ENCODE measurements at regions not wholly inside any gene's neighbourhood (a gene's known extent, or its start where the extent isn't known, plus 50 kb on each side); places are given as distances from the start of the nearest gene placed in this dataset.
"Not testable (repeated sequence)": the region's sequence is repeated elsewhere in the genome, so short reads cannot be mapped to it uniquely, and the experiment has no call there.

DNA sequence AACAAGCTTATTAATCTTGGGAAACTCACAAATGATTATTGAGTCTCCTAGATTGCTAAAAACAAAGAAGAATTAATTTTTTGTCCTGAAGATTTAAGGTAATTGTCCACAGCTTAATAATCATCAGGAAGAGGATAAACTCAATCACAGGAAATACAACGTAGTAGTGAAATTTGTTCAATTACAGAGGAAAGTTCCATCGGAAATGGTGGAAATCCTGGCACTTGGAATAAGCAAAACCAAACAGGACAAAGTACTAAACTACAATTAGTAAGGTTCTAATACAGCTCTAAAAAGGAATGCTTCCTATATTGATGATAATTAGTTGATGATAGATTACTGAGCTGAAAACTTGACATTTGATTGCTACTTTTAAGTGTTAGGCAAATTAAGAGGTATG lies 485.4 kb downstream of the USP25 start:
- no peak for DNase-seq (ENCODE audit: low read depth in 2 of 2, low spot score in 1 of 2)

- DNase-seq (ENCODE audit: low read depth in 2 of 2, low spot score in 1 of 2) = no peak
Observed at GRCh38 chr21:16215663-16216183, 485.9 kb downstream of the USP25 start.

DNA sequence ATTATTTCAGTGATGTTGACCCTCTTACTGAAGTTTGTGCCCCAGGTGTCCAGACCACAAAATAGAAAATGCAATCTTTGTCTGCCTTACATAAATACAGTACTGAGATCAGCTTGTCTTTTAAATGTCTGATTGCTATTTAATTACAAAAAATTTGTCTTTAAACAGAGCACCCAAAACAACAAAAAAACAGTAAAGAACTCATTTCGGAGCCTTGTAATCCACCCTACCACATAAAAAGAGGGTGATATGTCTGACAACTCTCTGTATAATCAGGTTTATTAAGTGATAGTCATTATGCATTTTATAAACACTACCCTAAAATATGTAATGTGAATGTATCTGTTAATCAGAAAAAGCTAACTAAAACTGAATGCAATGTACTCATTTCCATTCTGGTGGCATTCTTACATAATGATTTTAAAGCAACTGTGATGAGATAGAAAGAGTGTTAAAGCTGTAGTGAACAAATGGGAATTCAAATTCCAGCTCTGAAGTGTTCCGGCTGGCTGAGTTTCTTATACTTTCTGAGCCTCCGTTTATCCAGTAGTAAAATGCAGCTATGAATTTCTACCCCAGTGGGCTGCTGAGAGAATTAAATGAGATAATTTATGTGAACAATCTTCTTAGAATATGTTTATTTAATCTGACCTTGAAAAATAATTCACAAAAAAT lies 486.6 kb downstream of the USP25 start:
- DNase-seq (ENCODE audit: low read depth in 2 of 2, low spot score in 1 of 2) = no peak

- DNase-seq (ENCODE audit: low read depth in 2 of 2, low spot score in 1 of 2) = no peak
Observed at GRCh38 chr21:16218682-16219343, 489.0 kb downstream of the USP25 start.

GRCh38 chr21:16224756-16225155 lies 495.0 kb downstream of the USP25 start:
- not testable (repeated sequence) for DNase-seq (ENCODE audit: low read depth in 2 of 2, low spot score in 1 of 2)

DNA sequence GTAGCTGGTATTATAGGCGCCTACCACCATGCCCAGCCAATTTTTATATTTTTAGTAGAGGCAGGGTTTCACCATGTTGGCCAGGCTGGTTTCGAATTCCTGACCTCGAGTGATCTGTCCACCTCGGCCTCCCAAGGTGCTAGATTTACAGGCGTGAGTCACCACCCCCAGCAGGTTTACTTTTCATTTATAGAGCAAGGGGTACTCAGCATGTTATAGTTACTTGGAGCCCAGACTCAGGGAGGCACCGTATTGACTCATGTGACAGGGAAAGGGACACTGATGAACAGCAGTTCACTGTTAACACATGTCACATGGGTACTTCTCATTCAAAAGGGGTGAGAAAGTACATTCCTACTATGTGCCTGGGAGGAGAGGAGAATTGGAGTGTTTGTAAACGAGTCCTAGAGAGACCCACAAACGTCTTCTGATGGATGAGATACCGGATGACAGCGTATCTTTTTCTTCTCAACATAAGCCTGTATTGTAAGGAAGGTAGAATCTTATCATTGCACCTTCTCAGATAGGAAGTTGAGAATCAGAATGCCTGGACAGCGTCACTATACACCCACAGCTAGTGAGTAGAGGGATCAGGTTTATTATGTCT lies 510.0 kb downstream of the USP25 start:
- no peak for DNase-seq (ENCODE audit: low read depth in 2 of 2, low spot score in 1 of 2)

DNA sequence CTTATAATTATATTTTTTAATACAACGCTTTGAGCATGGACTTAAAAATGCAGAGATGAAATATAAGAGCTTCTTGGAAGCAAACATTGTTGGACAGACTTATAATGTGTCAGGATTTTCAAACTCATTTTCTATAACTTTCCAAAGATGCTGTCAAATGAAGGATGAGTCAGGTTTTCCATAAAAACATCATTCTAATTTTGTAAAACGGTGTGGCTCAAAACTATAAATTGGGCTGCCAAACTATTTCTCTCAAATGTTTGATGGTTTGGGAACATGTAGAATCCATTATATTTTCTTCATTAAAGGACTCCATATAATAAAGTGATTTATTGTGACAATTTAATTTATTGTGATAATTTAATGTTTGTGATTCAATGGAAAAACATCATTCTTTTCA lies 511.2 kb downstream of the USP25 start:
- DNase-seq (ENCODE audit: low read depth in 2 of 2, low spot score in 1 of 2) = no peak

DNA sequence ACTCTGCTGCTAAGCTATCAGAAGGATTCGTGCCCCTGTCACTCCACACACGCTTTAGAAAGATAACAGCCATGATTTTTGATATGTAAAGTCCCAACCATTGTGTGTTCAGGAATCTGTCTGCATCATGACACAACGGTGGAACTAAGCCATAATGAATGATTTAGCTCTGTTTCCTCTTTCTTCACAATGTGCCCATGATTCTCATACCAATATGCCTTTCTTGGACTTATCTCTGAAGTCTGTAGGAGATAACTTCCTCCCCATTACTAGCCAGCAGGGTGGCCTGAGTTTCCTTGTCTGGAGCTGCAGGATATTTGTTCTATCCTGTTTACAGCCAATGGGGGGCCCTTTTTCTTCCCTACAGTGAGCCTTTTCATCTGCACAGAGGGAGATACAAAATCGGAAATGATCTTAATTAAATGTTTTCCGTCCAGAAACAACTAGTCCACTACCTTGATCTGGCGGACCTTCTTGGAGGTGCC lies 511.7 kb downstream of the USP25 start:
- no peak for DNase-seq (ENCODE audit: low read depth in 2 of 2, low spot score in 1 of 2)

DNA sequence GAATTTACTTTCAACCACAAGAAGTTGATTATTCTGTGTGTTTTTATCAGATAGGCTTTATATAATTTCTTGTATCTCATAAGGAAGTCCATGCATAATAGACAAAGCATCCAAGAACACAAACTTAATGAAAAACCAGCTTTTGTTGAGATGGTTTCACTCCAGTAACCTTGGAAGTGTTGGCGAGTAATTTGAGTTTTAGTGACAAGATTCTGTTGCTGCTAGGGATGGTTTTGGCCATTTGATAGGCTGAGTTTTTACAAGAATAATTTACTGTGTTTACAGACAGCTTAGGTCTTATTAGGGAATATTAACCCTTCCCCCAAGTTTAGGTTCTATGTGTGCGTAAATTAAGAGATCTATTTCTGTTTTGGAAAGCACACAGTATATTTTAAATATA lies 513.6 kb downstream of the USP25 start:
- no peak for DNase-seq (ENCODE audit: low read depth in 2 of 2, low spot score in 1 of 2)

DNA sequence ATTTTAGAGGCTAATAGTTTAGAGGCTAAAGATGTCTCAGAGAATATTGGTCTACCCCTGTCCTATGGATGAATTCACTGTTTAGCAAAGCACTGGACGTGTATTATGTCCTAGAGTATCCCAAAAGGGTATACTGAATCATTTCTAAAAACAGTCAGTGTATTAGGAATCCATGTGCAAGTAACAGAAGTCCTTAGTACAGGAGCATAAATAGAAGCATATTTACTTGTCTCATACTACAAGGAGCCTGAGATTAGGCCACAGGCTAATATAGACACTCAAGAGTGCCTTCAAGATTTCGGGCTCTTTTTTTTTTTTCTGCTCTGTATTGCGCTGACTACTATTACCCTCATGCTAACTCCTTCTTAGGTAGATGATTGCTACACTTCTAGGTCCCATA lies 518.9 kb downstream of the USP25 start:
- no peak for DNase-seq (ENCODE audit: low read depth in 2 of 2, low spot score in 1 of 2)

DNA sequence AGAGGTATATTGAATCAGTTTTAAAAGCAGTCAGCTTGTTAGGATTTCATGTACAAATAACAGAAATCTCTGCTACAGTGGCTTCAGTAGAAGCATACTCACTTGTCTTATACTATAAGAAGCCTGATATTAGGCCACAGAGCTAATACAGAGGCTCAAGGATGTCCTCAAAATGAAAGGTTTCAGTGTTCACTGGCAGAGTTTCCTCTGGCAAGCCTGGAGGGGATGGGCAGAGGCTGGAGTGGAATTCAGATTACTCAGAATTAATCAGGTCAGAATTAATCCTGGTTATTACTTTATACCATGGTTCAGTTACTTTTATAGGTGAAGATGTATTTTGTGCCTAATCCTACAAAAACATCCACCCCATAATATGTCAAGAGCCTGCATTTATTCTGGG lies 520.5 kb downstream of the USP25 start:
- DNase-seq (ENCODE audit: low read depth in 2 of 2, low spot score in 1 of 2) = no peak

DNA sequence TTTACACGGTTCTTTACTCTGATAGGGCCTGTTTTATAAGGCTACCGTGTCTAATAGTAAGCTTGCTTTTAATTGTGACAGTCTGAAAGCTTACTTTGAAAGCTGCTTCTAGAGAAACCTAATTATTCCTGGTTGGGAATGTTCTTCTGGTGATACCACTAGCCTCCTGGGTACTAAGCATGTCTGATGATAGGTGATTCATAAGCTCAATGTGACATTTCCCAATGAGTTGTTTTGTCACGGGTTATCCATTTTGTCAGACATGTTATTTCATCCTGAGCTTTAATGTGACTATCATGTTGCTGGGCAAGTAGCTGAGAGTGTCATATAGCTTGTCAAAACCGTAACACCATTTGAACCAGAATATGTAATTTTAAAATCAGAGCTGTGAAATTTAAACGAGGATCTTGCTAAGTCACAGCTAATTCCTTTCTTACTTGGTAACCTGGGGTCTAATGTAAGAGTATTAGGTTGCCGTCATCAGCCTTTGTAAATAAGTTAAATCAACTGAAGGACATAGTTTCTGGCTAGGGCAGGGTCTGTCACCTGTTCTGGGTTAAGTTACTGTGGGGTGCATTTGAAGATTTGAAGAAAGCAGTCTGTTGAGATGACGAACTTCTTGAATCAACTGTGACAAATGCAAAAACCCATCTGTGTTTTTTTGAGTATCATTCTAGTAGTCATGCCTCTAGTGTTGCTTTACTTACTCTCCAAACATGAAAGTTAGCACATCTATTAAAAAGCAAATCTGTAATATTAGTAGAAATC lies 529.2 kb downstream of the USP25 start:
- no peak for DNase-seq (ENCODE audit: low read depth in 2 of 2, low spot score in 1 of 2)

GRCh38 chr21:16262091-16262490 lies 532.3 kb downstream of the USP25 start:
- no peak for DNase-seq (ENCODE audit: low read depth in 2 of 2, low spot score in 1 of 2)

- DNase-seq (ENCODE audit: low read depth in 2 of 2, low spot score in 1 of 2) = no peak
Observed at GRCh38 chr21:16264319-16264718, 534.5 kb downstream of the USP25 start.

- DNase-seq (ENCODE audit: low read depth in 2 of 2, low spot score in 1 of 2) = no peak
Observed at GRCh38 chr21:16269476-16269875, 539.7 kb downstream of the USP25 start.

- DNase-seq (ENCODE audit: low read depth in 2 of 2, low spot score in 1 of 2) = no peak
Observed at GRCh38 chr21:16279731-16280581, 550.2 kb downstream of the USP25 start.

- no peak for DNase-seq (ENCODE audit: low read depth in 2 of 2, low spot score in 1 of 2)
Observed at GRCh38 chr21:16280686-16281091, 550.9 kb downstream of the USP25 start.

GRCh38 chr21:16283516-16283915 lies 553.7 kb downstream of the USP25 start:
- DNase-seq (ENCODE audit: low read depth in 2 of 2, low spot score in 1 of 2) = no peak

DNA sequence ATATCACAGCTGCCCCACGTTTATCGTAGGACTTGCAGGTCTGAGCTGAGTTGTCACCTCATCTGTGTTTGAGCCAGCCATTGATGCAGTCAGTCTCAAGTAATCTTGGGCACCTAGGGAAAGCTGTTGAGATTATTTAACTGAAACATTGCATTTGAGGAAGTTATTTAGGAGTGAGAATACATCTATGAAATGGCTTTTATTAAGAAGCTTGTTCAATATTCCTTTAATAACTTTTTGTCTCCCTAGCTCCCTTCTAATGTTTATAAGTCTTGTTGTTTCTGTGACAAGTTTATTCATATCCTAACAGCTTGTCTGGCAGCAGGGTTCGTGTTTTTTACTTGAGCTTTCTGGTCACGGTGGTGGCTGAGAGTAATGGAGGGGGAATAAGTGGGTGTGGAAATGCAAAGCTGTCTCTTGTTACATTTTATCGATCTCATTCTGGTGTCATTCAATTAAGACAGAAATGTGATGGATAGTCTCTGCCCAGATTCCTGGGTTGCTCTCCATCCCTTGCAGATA lies 555.9 kb downstream of the USP25 start:
- DNase-seq (ENCODE audit: low read depth in 2 of 2, low spot score in 1 of 2) = no peak

GRCh38 chr21:16287046-16287445 lies 557.3 kb downstream of the USP25 start:
- DNase-seq (ENCODE audit: low read depth in 2 of 2, low spot score in 1 of 2) = no peak

All from stimulated activated CD8-positive, alpha-beta memory T cell treated with anti-CD3 and anti-CD28 coated beads, Interleukin-4, amount 100 ng/mL, for 1 hour (primary cell).